Calu3 (cell line): ENCODE measurements at regions not wholly inside any gene's neighbourhood (a gene's known extent, or its start where the extent isn't known, plus 50 kb on each side); places are given as distances from the start of the nearest gene placed in this dataset.

Experiments
- BruUV-seq: library from RNA; stranded (reverse); fragments of 400-500 nt; replicated peaks from 2 replicates; lab custom pipeline; 2021; lab: Mats Ljungman, UMichigan
- CTCF ChIA-PET: fragments of 300-600 bp; sonication (Branson Sonifier 250); formaldehyde crosslinking; loops from one replicate; lab custom pipeline; 2022; ENCODE audit warnings: antibody characterized with exemption; lab: Charles Lee
- DNase-seq: peaks from one replicate; pipeline ENCODE4 v3.0.0; 2022
- H3K27ac Mint-ChIP-seq: one replicate; pipeline ENCODE4 v1.8.0; 2022; ENCODE audit warnings: mixed read lengths; ENCODE audit not compliant: unreplicated experiment
- H3K27me3 Mint-ChIP-seq: one replicate; pipeline ENCODE4 v1.8.0; 2022; ENCODE audit warnings: mixed read lengths; ENCODE audit not compliant: unreplicated experiment
- H3K36me3 Mint-ChIP-seq: one replicate; pipeline ENCODE4 v1.8.0; 2022; ENCODE audit warnings: mild to moderate bottlenecking, moderate library complexity, mixed read lengths; ENCODE audit not compliant: insufficient read depth, unreplicated experiment
- H3K4me1 Mint-ChIP-seq: one replicate; pipeline ENCODE4 v1.8.0; 2022; ENCODE audit warnings: mild to moderate bottlenecking, low read depth, mixed read lengths; ENCODE audit not compliant: unreplicated experiment
- H3K4me3 Mint-ChIP-seq: one replicate; pipeline ENCODE4 v1.8.0; 2022; ENCODE audit warnings: mild to moderate bottlenecking, low read depth, moderate library complexity, mixed read lengths; ENCODE audit not compliant: unreplicated experiment
- H3K9me3 Mint-ChIP-seq: one replicate; pipeline ENCODE4 v1.8.0; 2022; ENCODE audit warnings: low read depth, mixed read lengths; ENCODE audit not compliant: unreplicated experiment
- CTCF ChIP-seq: fragments of 200-600 bp; IDR thresholded peaks from one replicate; pipeline ENCODE4 v1.8.0; 2022; ENCODE audit warnings: antibody characterized with exemption; ENCODE audit not compliant: unreplicated experiment
- intact Hi-C: fragments of 100-400 bp; cut with micrococcal nuclease; formaldehyde crosslinking; loops from one replicate; pipeline ENCODE4 v1.10.0; 2022; ENCODE audit not compliant: unreplicated experiment

GRCh38 chr13:19048381-19048780 is 133.2 kb downstream of the TUBA3C start:
- no peak for DNase-seq
- H3K27ac Mint-ChIP-seq: no peak overlapping the region
- peaks cover 15% of the 10 kb centered on the region for H3K9me3 Mint-ChIP-seq
- CTCF ChIA-PET: no interaction called here
- BruUV-seq: no TSS peak
- intact Hi-C loops: no loop called here
- no peaks in the 10 kb centered on the region for H3K27me3 Mint-ChIP-seq
- no peaks in the 10 kb centered on the region for H3K4me1 Mint-ChIP-seq
- H3K36me3 Mint-ChIP-seq: no peaks in the 10 kb centered on the region
- H3K4me3 Mint-ChIP-seq: no peak overlapping the region
- TF ChIP-seq CTCF: no peak

GRCh38 chr13:19023115-19023514 is 158.5 kb downstream of the TUBA3C start:
- DNase-seq: no peak
- Mint-ChIP-seq H3K36me3 (no peaks in the 10 kb centered on the region), H3K27ac (no peak overlapping the region), H3K9me3 (peaks cover 3% of the 10 kb centered on the region), H3K27me3 (no peaks in the 10 kb centered on the region), H3K4me1 (no peaks in the 10 kb centered on the region), H3K4me3 (no peak overlapping the region)
- no peak for TF ChIP-seq CTCF
- CTCF ChIA-PET: no interaction called here
- BruUV-seq: no TSS peak
- intact Hi-C loops: no loop called here

- H3K9me3 Mint-ChIP-seq: peaks cover 3% of the 10 kb centered on the region
- BruUV-seq: no TSS peak
- H3K4me1 Mint-ChIP-seq: no peaks in the 10 kb centered on the region
These were observed 160.6 kb downstream of the TUBA3C start for GRCh38 chr13:19020988-19021387.

GRCh38 chr13:18998389-18998788 is 183.2 kb downstream of the TUBA3C start:
- CTCF ChIA-PET: no interaction called here

More at GRCh38 chr13:19020988-19021387, 160.6 kb downstream of the TUBA3C start:
- no peaks in the 10 kb centered on the region for H3K27me3 Mint-ChIP-seq
- no peak overlapping the region for H3K4me3 Mint-ChIP-seq
- H3K27ac Mint-ChIP-seq: no peak overlapping the region
- TF ChIP-seq CTCF: no peak
- H3K36me3 Mint-ChIP-seq: no peaks in the 10 kb centered on the region
- DNase-seq: no peak
- CTCF ChIA-PET: no interaction called here
- intact Hi-C loops: no loop called here

More at GRCh38 chr13:18998389-18998788, 183.2 kb downstream of the TUBA3C start:
- Mint-ChIP-seq H3K4me3 (no peak overlapping the region), H3K9me3 (peaks cover 37% of the 10 kb centered on the region), H3K36me3 (no peaks in the 10 kb centered on the region), H3K27ac (no peak overlapping the region), H3K27me3 (no peaks in the 10 kb centered on the region), H3K4me1 (no peaks in the 10 kb centered on the region)
- intact Hi-C loops: no loop called here
- no peak for DNase-seq
- no TSS peak for BruUV-seq
- TF ChIP-seq CTCF: no peak
